HG03520 (cell line): ENCODE measurements at regions not wholly inside any gene's neighbourhood (a gene's known extent, or its start where the extent isn't known, plus 50 kb on each side); places are given as distances from the start of the nearest gene placed in this dataset.

Experiments used
- ATAC-seq: cut with Tn5 transposase; IDR thresholded peaks from one replicate; pipeline ENCODE4 v1.9.1; 2021; ENCODE audit warnings: mild to moderate bottlenecking, moderate library complexity; ENCODE audit not compliant: unreplicated experiment

GRCh38 chr10:130751106-130751840, 560.2 kb downstream of the TCERG1L start:
- no peak for ATAC-seq

GRCh38 chr10:130751851-130752250, 559.7 kb downstream of the TCERG1L start:
- no peak for ATAC-seq

- ATAC-seq: no peak
These were observed 554.9 kb downstream of the TCERG1L start for GRCh38 chr10:130756651-130757050.

GRCh38 chr10:130757271-130757670, 554.2 kb downstream of the TCERG1L start:
- ATAC-seq: no peak

DNA sequence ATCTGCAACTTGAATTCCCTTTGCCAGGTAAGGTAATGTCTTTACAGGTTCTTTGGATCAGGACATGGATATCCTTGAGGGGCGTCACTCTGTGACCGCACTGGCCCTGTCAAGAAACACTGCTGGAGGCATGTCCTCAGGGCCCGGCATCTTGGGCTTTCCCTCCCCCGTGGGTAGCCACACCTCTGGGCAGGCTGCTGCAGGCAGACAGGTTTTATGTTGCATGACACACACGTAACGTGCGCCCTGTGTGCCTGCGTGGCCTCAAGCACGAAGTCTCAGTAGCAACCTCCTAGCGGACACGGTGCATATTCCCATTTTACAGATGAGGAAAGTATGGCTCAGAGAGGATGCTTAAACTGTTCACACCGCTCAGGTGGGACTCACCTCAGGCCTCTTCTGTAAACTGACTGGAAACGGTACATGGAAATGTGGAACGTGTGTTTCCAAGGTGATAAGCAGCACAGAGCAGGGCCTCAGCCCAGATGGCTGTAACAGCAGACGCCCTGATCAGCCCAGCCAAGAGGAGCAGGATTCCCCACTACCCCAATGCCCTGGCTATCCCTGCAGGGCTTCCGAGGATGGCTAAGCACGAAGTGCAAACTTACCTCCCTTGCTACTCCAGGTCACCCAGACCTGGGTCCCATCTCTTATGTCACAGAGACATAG, 553.6 kb downstream of the TCERG1L start:
- ATAC-seq: no peak

DNA sequence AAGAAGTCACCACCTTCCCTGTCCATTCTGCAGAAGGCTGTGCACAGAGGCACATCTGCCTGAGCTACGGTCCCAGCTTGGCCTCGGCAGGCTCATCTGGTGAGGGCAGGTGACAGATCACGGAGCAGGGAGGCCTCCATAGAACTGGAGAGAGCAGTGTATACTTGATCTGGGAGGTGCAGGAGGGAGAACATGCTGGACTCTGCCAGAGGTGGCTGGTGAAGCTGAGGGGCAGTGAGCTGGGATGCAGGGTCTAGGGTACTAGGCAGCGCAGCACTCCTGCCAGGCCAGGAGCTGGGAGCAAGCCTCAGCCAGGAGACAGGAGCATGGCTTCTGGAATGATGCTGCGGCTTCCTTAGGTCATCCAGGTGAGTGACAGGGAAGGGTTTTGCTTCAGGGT, 553.0 kb downstream of the TCERG1L start:
- no peak for ATAC-seq

- ATAC-seq: no peak
These were observed 550.4 kb downstream of the TCERG1L start for GRCh38 chr10:130761032-130761575.

DNA sequence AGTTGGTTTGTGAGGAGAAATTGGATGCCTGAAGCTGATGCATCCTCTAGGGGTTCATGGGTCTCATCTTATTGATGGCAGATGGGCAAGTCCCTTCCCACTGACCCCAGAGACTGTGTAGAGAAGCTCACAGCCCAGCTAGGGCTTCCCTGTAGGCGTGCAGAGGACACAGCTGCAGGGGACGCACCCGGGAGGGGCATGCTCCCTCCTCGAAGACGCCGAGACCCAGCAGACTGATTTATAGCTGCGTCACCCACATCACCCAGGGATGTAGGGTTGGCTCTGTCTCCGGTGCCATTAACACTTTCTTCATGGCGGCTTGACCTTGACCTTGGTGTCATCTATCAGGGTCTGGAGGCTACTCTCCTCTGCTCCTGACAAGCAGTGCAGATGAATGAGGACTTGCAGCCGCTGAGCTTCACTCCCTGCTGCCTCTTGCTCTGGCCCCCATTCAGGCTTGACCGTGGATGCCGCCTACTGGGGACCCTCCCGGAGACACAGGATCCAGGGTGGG, 549.7 kb downstream of the TCERG1L start:
- no peak for ATAC-seq

DNA sequence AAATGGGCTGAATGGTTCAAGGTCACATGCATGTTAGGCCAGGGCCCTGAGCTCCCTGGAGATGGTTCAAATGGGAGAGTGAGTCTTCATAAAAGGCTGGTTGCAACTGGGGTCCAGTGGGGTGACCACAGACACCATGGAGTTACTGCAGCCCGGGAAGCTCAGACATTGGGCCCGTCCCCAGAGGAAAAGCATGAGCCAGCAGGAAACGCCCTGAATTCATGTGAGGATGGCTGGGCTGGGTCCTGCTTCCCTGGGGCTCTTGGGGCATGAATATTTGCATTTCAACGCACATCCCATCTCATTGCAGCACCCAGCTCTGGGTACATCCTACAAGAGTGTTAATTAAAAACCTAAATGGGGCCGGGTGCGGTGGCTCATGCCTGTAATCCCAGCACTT, 549.0 kb downstream of the TCERG1L start:
- no peak for ATAC-seq

DNA sequence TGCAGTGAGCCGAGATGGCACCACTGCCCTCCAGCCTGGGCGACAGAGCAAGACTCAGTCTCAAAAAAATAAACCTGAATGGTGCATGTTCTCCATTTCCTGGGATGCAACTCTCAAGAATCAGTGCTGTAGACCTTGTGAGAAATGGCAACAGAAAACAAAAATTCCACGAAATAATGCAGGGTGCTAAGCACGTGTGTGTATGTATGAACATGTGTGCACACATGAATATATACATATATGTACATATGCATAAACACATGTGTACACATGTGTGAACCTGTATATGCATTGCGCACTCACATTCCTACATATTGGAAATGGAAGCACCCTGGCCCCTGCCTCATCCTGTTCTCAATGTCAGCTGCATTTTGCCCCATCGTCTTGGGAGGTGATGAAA, 548.5 kb downstream of the TCERG1L start:
- no peak for ATAC-seq

GRCh38 chr10:130763491-130763890, 548.0 kb downstream of the TCERG1L start:
- ATAC-seq: no peak

GRCh38 chr10:130764651-130765050, 546.9 kb downstream of the TCERG1L start:
- ATAC-seq: no peak

- ATAC-seq: no peak
These were observed 545.5 kb downstream of the TCERG1L start for GRCh38 chr10:130766071-130766470.

DNA sequence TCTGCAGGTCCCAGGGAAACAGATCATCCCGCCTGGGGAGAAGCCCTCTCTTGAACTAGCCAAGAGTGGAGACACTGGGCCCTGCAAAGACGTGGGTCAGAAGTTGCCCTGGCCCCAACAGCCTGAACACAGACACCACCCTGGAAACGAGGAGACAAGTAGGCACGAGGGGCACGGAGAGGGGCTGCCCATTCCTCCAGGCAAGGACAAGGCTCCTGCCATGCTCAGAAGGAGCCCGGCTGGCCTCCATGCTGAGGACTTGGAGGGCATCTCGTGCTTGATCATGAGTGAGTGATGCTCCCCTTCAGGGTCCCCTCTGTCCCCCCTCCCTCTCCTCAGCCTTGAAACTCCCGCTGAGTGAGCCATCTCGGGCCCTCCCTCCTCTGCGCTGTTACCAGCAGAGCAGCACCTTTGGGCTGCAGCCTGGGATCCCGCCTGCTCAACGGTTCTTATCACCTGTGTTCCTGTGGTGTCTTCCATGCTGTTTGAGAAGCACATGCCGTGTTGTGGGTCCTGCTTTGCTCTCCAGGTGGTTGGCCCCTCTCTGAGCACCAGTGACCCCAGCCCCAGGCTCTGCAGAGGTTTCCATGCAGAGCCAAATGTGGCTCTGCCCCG, 544.3 kb downstream of the TCERG1L start:
- ATAC-seq: no peak

GRCh38 chr10:130769146-130770017, 542.1 kb downstream of the TCERG1L start:
- ATAC-seq: no peak

GRCh38 chr10:130770018-130770630, 541.4 kb downstream of the TCERG1L start:
- no peak for ATAC-seq

- ATAC-seq: no peak
These were observed 540.0 kb downstream of the TCERG1L start for GRCh38 chr10:130771491-130771946.

- ATAC-seq: no peak
These were observed 539.5 kb downstream of the TCERG1L start for GRCh38 chr10:130772056-130772455.

DNA sequence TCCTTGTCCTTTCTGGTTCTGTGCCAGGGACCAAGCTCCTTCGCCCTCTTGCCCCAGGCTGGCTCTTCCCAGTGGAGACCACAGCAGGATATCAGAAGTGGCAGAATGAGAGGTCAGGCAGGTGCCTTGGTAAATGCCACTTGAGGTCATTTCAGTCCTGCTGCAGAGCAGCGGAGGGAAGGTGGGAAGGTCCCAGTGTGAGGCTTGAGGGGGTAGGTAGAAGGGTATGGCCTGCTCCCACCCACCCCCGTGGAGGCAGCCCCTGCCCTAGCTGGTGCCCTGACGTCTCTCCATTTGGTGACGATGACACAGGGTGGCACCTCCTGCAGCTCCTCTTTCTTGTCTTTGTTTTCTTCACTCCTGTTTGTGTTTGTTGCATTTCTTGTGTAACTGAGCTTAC, 538.8 kb downstream of the TCERG1L start:
- ATAC-seq: no peak

GRCh38 chr10:130773941-130774340, 537.6 kb downstream of the TCERG1L start:
- no peak for ATAC-seq
